Endodermal cell (in vitro differentiated cells): ENCODE measurements at regions not wholly inside any gene's neighbourhood (a gene's known extent, or its start where the extent isn't known, plus 50 kb on each side); places are given as distances from the start of the nearest gene placed in this dataset.

ENCODE experiments used
- DNase-seq: peaks from one replicate; pipeline ENCODE4 v3.0.0-alpha.2; 2017
- H3K27ac ChIP-seq: 2 replicates; pipeline ENCODE4 v1.5.1; 2013; ENCODE audit warnings: mild to moderate bottlenecking, low read depth, low read length, moderate library complexity
- H3K27me3 ChIP-seq: 2 replicates; pipeline ENCODE4 v1.6.1; 2013; ENCODE audit warnings: mild to moderate bottlenecking, low read length, moderate library complexity; ENCODE audit not compliant: insufficient read depth, control insufficient read depth, poor library complexity, severe bottlenecking
- H3K36me3 ChIP-seq: 2 replicates; pipeline ENCODE4 v1.7.0; 2013; ENCODE audit warnings: mild to moderate bottlenecking, low read length, moderate library complexity; ENCODE audit not compliant: control insufficient read depth, insufficient read depth
- H3K4me1 ChIP-seq: one replicate; pipeline ENCODE4 v1.7.0; 2013; ENCODE audit warnings: low read length; ENCODE audit not compliant: control insufficient read depth, insufficient read depth
- H3K4me3 ChIP-seq: 2 replicates; pipeline ENCODE4 v1.5.1; 2013; ENCODE audit warnings: mild to moderate bottlenecking, low read length, moderate library complexity
- H3K9ac ChIP-seq: 2 replicates; pipeline ENCODE4 v1.6.1; 2013; ENCODE audit warnings: mild to moderate bottlenecking, low read length, moderate library complexity; ENCODE audit not compliant: poor library complexity, severe bottlenecking; ENCODE audit errors: extremely low read depth
- H3K9me3 ChIP-seq: 2 replicates; pipeline ENCODE4 v1.6.1; 2013; ENCODE audit warnings: mild to moderate bottlenecking, low read length, moderate library complexity; ENCODE audit not compliant: control insufficient read depth
- H3K27ac Mint-ChIP-seq: 2 replicates; pipeline ENCODE4 v1.8.0; 2020; ENCODE audit warnings: mixed read lengths
- H3K27me3 Mint-ChIP-seq: 2 replicates; pipeline ENCODE4 v1.8.0; 2021; ENCODE audit warnings: mild to moderate bottlenecking, mixed read lengths; ENCODE audit not compliant: insufficient read depth
- H3K36me3 Mint-ChIP-seq: 2 replicates; pipeline ENCODE4 v1.8.0; 2020; ENCODE audit warnings: low read depth, mixed read lengths
- H3K4me1 Mint-ChIP-seq: 2 replicates; pipeline ENCODE4 v1.8.0; 2020; ENCODE audit warnings: mixed read lengths
- H3K4me3 Mint-ChIP-seq: 2 replicates; pipeline ENCODE4 v1.8.0; 2020; ENCODE audit warnings: mild to moderate bottlenecking, moderate library complexity, mixed read lengths
- H3K9me3 Mint-ChIP-seq: 2 replicates; pipeline ENCODE4 v1.8.0; 2020; ENCODE audit warnings: mild to moderate bottlenecking, mixed read lengths
- WGBS, 2 experiments: methylation state at CpG; one replicate each; pipeline versions ENCODE4 v1.1.5 to v1.1.7; 2013; ENCODE audit warnings: missing lambda C conversion rate in 2 of 2, mixed read lengths in 1 of 2; ENCODE audit not compliant: insufficient coverage in 1 of 2, insufficient read length in 1 of 2; 5-methylcytosine and 5-hydroxymethylcytosine counted together
- TF ChIP-seq, protein P1 (sequence below): fragments of 200-600 bp; sonication (generic); conservative IDR thresholded peaks from 2 replicates; pipeline ENCODE4 v1.5.0; 2021; ENCODE audit warnings: antibody characterized with exemption, mild to moderate bottlenecking

GRCh38 chr5:67516948-67517565 lies 320.5 kb upstream of the CD180 start:
- Mint-ChIP-seq H3K27me3 (no peaks in the 10 kb centered on the region), H3K27ac (no peak overlapping the region), H3K36me3 (no peaks in the 10 kb centered on the region), H3K9me3 (no peaks in the 10 kb centered on the region), H3K4me3 (no peak overlapping the region), H3K4me1 (peaks cover 4% of the 10 kb centered on the region)
- Histone ChIP-seq H3K27ac (no peak overlapping the region), H3K9me3 (no peaks in the 10 kb centered on the region), H3K36me3 (no peaks in the 10 kb centered on the region), H3K4me3 (no peak overlapping the region), H3K4me1 (no peaks in the 10 kb centered on the region), H3K9ac (no peak overlapping the region), H3K27me3 (no peaks in the 10 kb centered on the region)
- WGBS, 2 experiments: 95 to 98% methylated on average over 6 of the region's 6 CpGs
- no peak for DNase-seq
- TF ChIP-seq, protein P1, sequence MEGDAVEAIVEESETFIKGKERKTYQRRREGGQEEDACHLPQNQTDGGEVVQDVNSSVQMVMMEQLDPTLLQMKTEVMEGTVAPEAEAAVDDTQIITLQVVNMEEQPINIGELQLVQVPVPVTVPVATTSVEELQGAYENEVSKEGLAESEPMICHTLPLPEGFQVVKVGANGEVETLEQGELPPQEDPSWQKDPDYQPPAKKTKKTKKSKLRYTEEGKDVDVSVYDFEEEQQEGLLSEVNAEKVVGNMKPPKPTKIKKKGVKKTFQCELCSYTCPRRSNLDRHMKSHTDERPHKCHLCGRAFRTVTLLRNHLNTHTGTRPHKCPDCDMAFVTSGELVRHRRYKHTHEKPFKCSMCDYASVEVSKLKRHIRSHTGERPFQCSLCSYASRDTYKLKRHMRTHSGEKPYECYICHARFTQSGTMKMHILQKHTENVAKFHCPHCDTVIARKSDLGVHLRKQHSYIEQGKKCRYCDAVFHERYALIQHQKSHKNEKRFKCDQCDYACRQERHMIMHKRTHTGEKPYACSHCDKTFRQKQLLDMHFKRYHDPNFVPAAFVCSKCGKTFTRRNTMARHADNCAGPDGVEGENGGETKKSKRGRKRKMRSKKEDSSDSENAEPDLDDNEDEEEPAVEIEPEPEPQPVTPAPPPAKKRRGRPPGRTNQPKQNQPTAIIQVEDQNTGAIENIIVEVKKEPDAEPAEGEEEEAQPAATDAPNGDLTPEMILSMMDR: no peak

DNA sequence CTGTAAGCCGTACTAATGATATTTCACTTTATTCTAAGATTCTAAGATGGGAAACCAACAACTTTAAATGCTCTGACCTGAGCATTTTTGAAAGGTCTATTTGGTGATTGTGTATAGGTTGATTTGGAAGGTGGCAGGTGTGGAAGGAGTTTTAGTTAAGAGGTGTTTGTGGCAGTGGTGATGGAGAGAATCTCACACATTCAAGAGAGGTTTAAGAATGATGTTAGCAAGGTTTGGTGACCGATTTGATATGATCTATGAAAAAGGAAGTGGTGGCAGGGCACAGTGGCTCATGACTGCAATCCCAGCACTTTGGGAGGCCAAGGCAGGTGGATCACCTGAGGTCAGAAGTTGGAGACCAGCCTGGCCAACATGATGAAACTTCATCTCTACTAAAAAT lies 319.2 kb upstream of the CD180 start:
- Histone ChIP-seq H3K27me3 (no peaks in the 10 kb centered on the region), H3K27ac (no peak overlapping the region), H3K36me3 (no peaks in the 10 kb centered on the region), H3K9ac (no peak overlapping the region), H3K4me1 (no peaks in the 10 kb centered on the region), H3K9me3 (no peaks in the 10 kb centered on the region), H3K4me3 (no peak overlapping the region)
- TF ChIP-seq, protein P1: no peak
- no peaks in the 10 kb centered on the region for H3K27me3 Mint-ChIP-seq
- H3K36me3 Mint-ChIP-seq: no peaks in the 10 kb centered on the region
- no peaks in the 10 kb centered on the region for H3K9me3 Mint-ChIP-seq
- DNase-seq: no peak
- H3K4me1 Mint-ChIP-seq: peaks cover 4% of the 10 kb centered on the region
- no peak overlapping the region for H3K4me3 Mint-ChIP-seq
- 90 to 100% methylated on average over 1 to 2 of the region's 2 CpGs for WGBS, 2 experiments
- no peak overlapping the region for H3K27ac Mint-ChIP-seq

GRCh38 chr5:67515020-67515689 lies 318.6 kb upstream of the CD180 start:
- WGBS, 2 experiments: 94% methylated on average over 6 to 7 of the region's 7 CpGs
- H3K4me1 ChIP-seq: no peaks in the 10 kb centered on the region
- no peaks in the 10 kb centered on the region for H3K27me3 ChIP-seq
- Mint-ChIP-seq H3K27me3 (no peaks in the 10 kb centered on the region), H3K36me3 (no peaks in the 10 kb centered on the region), H3K4me3 (no peak overlapping the region), H3K4me1 (peaks cover 4% of the 10 kb centered on the region), H3K9me3 (no peaks in the 10 kb centered on the region), H3K27ac (no peak overlapping the region)
- TF ChIP-seq, protein P1: no peak
- no peaks in the 10 kb centered on the region for H3K36me3 ChIP-seq
- no peak overlapping the region for H3K4me3 ChIP-seq
- no peaks in the 10 kb centered on the region for H3K9me3 ChIP-seq
- no peak for DNase-seq
- no peak overlapping the region for H3K27ac ChIP-seq
- H3K9ac ChIP-seq: no peak overlapping the region
